UCSD-AML1 (cell line): ENCODE measurements at regions not wholly inside any gene's neighbourhood (a gene's known extent, or its start where the extent isn't known, plus 50 kb on each side); places are given as distances from the start of the nearest gene placed in this dataset.
"Not testable (repeated sequence)": the region's sequence is repeated elsewhere in the genome, so short reads cannot be mapped to it uniquely, and the experiment has no call there.

ENCODE experiments used
- DNase-seq: peaks from one replicate; lab custom pipeline; 2025; ENCODE audit not compliant: unreplicated experiment; lab: John Stamatoyannopoulos, UW

DNA sequence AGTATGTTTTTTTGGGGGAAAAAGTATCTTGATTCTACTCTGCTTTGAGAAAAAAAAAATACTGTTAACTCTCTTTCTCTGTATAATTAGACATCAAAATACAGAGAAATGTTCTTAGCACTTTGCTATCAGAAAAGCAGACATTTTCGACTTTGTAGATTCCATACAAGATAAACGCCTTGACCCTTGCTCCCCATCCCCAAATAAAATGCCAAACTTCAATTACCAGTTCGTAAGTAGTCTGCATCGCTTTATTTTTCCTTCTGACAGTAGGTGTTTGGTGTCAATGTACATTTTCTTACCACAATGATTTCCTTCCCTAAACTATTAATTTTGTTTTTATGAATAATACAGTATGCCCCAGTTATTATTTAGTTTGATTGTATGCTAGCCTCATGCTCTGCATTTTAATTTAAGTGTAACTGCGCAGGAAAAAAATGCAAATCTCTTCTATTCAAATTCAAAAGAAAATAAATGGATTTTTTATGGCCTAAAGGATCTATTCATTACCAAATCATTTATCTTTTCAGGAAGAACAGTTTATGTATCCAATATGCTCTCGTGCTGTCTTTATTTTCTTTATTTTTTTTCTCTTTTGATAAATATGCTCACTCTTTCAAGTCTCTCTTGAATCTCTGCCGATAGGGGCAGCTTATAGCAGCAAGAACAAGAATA, 84.8 kb upstream of the ZNF217 start:
- DNase-seq: no peak

DNA sequence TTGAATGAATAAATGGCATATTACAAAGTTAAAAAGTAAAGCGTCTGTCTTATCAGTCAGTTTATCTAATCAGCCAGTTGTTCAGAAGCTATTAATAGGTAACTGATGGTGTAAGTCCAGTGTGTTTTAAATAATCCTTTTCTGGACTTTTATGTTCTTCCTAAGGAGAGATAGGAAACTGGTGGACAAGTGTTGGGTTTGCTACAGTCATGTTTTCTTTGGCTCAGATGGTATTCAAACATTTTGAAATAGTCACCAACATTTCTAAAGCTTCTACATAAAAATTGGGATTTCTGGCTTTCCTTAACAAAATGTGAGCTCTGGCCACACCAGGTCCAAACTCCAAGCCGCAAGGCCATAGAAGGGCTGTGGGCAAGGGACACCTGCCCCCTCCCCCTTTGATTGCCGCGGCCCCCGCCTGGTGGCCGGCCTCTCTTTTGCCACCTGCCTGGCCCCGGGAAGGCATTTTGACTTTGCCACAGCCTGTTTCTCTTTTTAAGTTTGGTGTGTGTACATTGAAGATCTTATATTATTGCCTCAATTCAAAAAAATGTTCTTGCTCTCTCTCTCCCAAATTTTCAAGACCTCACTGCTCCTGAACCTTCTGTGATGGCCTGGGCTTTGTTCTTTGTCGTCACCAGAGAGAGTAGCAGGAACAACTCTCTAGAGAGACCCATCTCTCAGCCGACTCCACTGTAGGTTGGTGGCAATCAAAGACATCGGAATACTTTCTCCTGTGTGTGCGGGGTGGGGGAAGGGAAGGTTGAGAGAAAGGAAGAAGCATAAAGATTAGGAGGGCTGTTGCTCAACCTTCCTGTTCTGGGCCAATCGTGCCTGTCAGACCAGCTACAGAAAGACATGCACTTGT, 84.0 kb upstream of the ZNF217 start:
- DNase-seq: peak; percentile 59

DNA sequence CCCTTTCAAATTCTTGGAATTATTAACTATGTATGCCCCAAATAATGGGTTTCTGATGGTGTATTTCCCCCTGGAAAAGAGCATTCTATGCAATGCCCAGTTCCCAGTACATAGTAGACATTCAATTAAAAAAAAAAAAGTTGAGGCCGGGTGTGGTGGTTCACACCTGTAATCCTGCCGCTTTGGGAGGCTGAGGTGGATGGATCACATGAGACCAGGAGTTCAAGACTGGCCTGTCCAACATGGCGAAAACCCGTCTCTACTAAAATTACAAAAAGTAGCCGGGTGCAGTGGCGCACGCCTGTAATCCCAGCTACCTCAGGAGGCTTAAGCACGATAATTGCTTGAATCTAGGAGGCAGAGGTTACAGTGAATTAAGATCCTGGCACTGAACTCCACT, 83.3 kb upstream of the ZNF217 start:
- DNase-seq: no peak

- DNase-seq: no peak
Observed at GRCh38 chr20:53676519-53676822, 82.8 kb upstream of the ZNF217 start.

GRCh38 chr20:53672484-53673129, 79.0 kb upstream of the ZNF217 start:
- no peak for DNase-seq

DNA sequence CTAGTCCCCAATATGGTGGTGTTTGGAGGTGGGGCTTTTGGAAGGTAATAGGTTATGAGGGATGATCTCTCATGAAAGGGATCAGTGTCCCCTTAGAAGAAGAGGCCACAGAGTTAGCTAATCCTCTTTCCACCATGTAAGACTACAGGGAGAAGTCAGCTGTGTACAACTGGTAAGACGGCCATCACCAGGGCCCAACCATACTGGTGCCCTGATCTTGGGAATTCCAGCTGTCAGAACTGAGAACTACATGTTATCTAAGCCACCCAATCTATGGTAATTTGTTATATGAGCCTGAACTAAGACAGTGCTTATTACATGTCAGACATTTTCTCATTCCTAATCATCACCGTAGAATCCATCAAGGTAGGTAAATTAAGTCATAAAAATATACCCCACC, 77.7 kb upstream of the ZNF217 start:
- no peak for DNase-seq

DNA sequence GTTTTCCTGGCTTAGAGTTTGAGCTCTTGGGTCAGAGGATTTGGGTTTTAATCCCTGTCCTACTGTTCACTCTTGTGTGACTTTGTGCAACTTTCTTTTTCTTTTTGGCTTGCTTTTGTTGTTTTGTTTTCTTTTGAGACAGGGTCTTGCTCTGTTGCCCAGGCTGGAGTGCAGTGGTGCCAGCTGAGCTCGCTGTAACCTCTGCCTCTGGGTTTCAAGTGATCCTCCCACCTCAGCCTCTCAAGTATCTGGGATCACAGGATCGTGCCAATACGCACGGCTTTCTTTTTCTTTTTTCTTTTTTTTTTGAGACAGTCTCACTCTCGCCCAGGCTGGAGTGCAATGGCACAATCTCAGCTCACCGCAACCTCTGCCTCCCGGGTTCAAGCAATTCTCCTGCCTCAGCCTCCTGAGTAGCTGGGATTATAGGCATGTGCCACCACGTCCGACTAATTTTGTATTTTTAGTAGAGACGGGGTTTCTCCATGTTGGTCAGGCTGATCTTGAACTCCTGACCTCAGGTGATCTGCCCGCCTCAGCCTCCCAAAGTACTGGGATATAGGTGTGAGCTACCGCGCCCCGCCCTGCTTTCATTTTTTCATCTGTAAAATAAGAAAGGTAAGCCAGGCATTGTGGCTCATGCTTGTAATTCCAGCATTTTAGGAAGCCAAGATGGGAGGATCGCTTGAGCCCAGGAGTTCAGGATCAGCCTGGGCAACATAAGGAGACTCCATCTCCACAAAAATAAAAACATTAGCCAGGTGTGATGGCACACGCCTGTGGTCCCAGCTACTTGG, 76.1 kb upstream of the ZNF217 start:
- not testable (repeated sequence) for DNase-seq

- no peak for DNase-seq
Observed at GRCh38 chr20:53668992-53669391, 75.4 kb upstream of the ZNF217 start.

GRCh38 chr20:53666144-53666543, 72.5 kb upstream of the ZNF217 start:
- no peak for DNase-seq

GRCh38 chr20:53664121-53664520, 70.5 kb upstream of the ZNF217 start:
- no peak for DNase-seq

GRCh38 chr20:53663521-53663920, 69.9 kb upstream of the ZNF217 start:
- not testable (repeated sequence) for DNase-seq

- no peak for DNase-seq
Observed at GRCh38 chr20:53662595-53662994, 69.0 kb upstream of the ZNF217 start.

- no peak for DNase-seq
Observed at GRCh38 chr20:53660947-53661381, 67.3 kb upstream of the ZNF217 start.

- DNase-seq: no peak
Observed at GRCh38 chr20:53660078-53660909, 66.7 kb upstream of the ZNF217 start.

- DNase-seq: no peak
Observed at GRCh38 chr20:53658973-53659372, 65.3 kb upstream of the ZNF217 start.

DNA sequence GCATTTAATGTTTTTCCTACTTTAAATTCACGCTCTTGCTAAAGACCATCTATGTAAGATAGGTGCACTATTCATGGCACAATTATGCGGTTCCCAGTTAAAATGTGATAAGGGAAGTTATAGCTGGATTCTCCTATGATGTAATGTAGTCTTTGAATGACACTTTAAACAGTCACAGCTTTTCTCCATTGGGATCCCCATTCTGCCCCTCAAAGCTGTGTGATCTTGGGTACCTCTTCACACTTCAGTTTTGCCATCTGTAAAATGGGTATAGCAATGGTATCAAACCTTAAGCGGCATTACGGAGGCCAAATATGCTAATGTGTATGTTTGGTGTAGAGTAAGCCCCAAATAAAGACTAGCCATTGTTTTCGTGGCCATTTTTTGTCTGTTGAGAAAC, 64.7 kb upstream of the ZNF217 start:
- no peak for DNase-seq

GRCh38 chr20:53657732-53658131, 64.1 kb upstream of the ZNF217 start:
- no peak for DNase-seq

GRCh38 chr20:53657279-53657678, 63.6 kb upstream of the ZNF217 start:
- no peak for DNase-seq

GRCh38 chr20:53656293-53657202, 62.9 kb upstream of the ZNF217 start:
- DNase-seq: no peak
